ENCODE measurements at regions not wholly inside any gene's neighbourhood (a gene's known extent, or its start where the extent isn't known, plus 50 kb on each side); places are given as distances from the start of the nearest gene placed in this dataset.

DNA sequence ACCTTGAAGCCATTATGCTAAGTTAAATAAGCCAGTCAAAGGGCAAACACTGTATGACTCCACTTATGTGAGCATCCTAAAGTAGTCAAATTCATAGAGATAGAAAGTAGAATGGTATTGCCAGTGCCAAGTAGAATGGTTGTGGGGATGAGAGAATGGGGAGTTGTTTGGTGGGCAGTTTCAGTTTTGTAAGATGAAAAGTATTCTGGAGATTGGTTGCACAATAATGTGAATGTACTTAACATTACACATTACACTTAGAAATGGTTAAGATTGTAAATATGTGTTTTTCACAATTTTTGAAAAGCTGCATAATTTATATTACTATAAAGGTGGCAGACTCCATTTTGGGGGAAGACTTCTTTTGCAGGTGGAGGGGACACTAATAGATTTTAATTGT lies 51.3 kb upstream of the CARMIL1 start:
- CTCF ChIA-PET (ENCODE audit: low intra/inter-chr PET ratio, low total read pairs), result no interaction called here
- Histone ChIP-seq H3K9me3 (ENCODE audit: low read length) (no peaks in the 10 kb centered on the region), H3K27ac (ENCODE audit: extremely low read length, insufficient read depth, low read length) (no peak overlapping the region), H3K4me3 (replicated peaks in 1 of 3; ENCODE audit: insufficient read depth in 1 of 3, low read depth in 2 of 3, low read length in 3 of 3) (no peak overlapping the region), H3K79me2 (ENCODE audit: insufficient read depth, low read length) (no peaks in the 10 kb centered on the region), H4K20me1 (ENCODE audit: insufficient read depth, low read length) (no peaks in the 10 kb centered on the region), H3K36me3 (replicated peaks in 1 of 2; ENCODE audit: control insufficient read depth in 1 of 2, insufficient read depth in 2 of 2, low read length in 2 of 2) (no peaks in the 10 kb centered on the region), H2AFZ (ENCODE audit: low read length) (no peak overlapping the region), H3K9ac (ENCODE audit: insufficient read depth, low read depth, low read length) (no peak overlapping the region), H3K4me2 (ENCODE audit: low read depth, low read length) (no peak overlapping the region), H3K4me1 (ENCODE audit: insufficient read depth, low read length) (no peaks in the 10 kb centered on the region), H3K27me3 (ENCODE audit: control insufficient read depth in 1 of 2, insufficient read depth in 2 of 2, low read length in 2 of 2) (0 out of 5 replicates have a peak, but pooled peaks cover 0 to 9% of the 10 kb centered on the region in 2 experiments)
- no peak for ATAC-seq
- no TSS peak for BruUV-seq (replicated peaks)
- intact Hi-C loops (cut with micrococcal nuclease; ENCODE audit: unreplicated experiment), result loop anchor here (10.0 kb wide), 1 partner anchor 717 kb away; no protein-coding TSS in a partner anchor
- in situ Hi-C loops (cut with HindIII; ENCODE audit: extremely low pct_ligation_motif_present, low pct_unique_long_range_greater_than_20kb), result no loop called here
- no peak for FAIRE-seq
- no peak for DNase-seq (ENCODE audit: low spot score)
- POLR2A ChIA-PET, result no interaction called here
- TF ChIP-seq KAT7 (CRISPR knock-in tag; IDR thresholded peaks at IDR 0.05; ENCODE audit: borderline replicate concordance), result no peak
- peak; percentile 58 for TF ChIP-seq CEBPB (IDR thresholded peaks at IDR 0.05; ENCODE audit: borderline replicate concordance, low read depth, low read length)

Small RNA genes in the stretch of these regions (small RNA-seq; reads per million reads assigned to genes)
- gene RN7SL334P (ENCODE audit: insufficient read depth in 2 of 3, insufficient read length in 3 of 3, low read depth in 2 of 3, low replicate concordance in 1 of 3), result 0 reads per million in 3 experiments
